ENCODE measurements at regions not wholly inside any gene's neighbourhood (a gene's known extent, or its start where the extent isn't known, plus 50 kb on each side); places are given as distances from the start of the nearest gene placed in this dataset.

DNA sequence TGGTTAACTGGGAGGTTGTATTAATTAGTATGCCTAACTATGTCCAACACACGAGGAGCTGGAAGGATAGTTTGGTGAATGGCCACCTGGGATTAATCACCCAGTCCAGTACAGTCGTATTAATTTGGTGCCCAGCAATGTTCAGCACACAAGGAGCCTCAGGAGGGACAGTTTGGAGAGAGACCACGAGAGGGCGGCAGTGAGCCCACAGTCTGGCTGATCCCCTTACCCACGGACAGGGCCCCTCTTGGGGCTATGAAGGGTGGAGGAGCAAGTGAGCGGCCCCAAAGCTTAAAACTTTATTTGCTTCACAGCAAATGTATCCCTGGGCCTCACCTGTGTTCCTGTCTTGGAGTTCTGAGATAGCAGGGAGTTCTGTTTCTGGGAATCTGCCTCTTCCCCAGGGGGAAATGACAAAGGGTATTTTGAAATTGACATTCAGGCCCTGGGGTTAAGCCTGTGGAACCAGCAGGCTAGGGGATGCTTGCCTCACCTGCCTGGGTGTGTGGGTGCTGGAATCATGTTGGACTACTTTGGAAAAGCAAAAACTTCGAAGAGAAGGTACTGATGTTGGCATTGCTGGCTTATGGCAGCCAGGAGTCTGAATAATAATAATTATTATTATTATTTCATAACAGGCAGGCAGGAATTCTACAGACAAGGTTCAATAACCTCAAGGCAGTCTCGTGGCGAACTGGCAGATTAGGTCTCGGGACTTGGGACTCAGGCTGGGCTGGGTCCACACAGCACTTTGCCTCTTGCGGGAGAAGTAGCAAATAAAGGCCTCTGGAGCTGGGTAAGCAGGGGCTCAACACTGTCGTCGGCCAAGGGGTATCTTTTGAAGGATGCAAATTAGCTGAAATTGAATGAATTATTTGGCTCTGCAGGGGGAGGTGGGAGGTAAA, 227.6 kb upstream of the ASIC2 start:
- H3K4me1 ChIP-seq (ENCODE audit: insufficient read depth, low read length) = no peaks in the 10 kb centered on the region
- WGBS (ENCODE audit: low lambda C conversion rate) = 13% methylated on average over 12 of the region's 13 CpGs
- CTCF ChIA-PET (ENCODE audit: low intra/inter-chr PET ratio, low total read pairs) = interaction anchor here (1.4 to 1.7 kb wide), 2 partner anchors 127 to 230 kb away, joined by 7 read pairs; no protein-coding TSS in a partner anchor
- intact Hi-C loops (cut with micrococcal nuclease; ENCODE audit: unreplicated experiment) (no loop called here), in situ Hi-C loops (cut with HindIII; ENCODE audit: extremely low pct_ligation_motif_present, low pct_unique_long_range_greater_than_20kb) (loop anchor here (10.0 to 25.0 kb wide), 2 partner anchors 224 to 483 kb away; no protein-coding TSS in a partner anchor)
- BruUV-seq (replicated peaks) = no TSS peak
- no peak for FAIRE-seq
- no peaks in the 10 kb centered on the region for H3K36me3 ChIP-seq (replicated peaks in 1 of 2; ENCODE audit: control insufficient read depth in 1 of 2, insufficient read depth in 2 of 2, low read length in 2 of 2)
- no peak overlapping the region for H3K27ac ChIP-seq (ENCODE audit: extremely low read length, insufficient read depth, low read length)
- H3K79me2 ChIP-seq (ENCODE audit: insufficient read depth, low read length) = no peaks in the 10 kb centered on the region
- H3K9me3 ChIP-seq (ENCODE audit: low read length) = no peaks in the 10 kb centered on the region
- H3K9ac ChIP-seq (ENCODE audit: insufficient read depth, low read depth, low read length) = no peak overlapping the region
- POLR2A ChIA-PET = no interaction called here
- peak; percentile 34; the same call in 1 of the 2 replicates for TF ChIP-seq SMC3 (IDR thresholded peaks at IDR 0.05; ENCODE audit: low read length)
- TF ChIP-seq PRMT3 (CRISPR knock-in tag; IDR thresholded peaks at IDR 0.05; ENCODE audit: borderline replicate concordance, low read depth) = no peak
- TF ChIP-seq, protein P1, sequence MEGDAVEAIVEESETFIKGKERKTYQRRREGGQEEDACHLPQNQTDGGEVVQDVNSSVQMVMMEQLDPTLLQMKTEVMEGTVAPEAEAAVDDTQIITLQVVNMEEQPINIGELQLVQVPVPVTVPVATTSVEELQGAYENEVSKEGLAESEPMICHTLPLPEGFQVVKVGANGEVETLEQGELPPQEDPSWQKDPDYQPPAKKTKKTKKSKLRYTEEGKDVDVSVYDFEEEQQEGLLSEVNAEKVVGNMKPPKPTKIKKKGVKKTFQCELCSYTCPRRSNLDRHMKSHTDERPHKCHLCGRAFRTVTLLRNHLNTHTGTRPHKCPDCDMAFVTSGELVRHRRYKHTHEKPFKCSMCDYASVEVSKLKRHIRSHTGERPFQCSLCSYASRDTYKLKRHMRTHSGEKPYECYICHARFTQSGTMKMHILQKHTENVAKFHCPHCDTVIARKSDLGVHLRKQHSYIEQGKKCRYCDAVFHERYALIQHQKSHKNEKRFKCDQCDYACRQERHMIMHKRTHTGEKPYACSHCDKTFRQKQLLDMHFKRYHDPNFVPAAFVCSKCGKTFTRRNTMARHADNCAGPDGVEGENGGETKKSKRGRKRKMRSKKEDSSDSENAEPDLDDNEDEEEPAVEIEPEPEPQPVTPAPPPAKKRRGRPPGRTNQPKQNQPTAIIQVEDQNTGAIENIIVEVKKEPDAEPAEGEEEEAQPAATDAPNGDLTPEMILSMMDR (CRISPR knock-in tag; IDR thresholded peaks at IDR 0.05) = peak; percentile 70
- TF ChIP-seq, protein P2, sequence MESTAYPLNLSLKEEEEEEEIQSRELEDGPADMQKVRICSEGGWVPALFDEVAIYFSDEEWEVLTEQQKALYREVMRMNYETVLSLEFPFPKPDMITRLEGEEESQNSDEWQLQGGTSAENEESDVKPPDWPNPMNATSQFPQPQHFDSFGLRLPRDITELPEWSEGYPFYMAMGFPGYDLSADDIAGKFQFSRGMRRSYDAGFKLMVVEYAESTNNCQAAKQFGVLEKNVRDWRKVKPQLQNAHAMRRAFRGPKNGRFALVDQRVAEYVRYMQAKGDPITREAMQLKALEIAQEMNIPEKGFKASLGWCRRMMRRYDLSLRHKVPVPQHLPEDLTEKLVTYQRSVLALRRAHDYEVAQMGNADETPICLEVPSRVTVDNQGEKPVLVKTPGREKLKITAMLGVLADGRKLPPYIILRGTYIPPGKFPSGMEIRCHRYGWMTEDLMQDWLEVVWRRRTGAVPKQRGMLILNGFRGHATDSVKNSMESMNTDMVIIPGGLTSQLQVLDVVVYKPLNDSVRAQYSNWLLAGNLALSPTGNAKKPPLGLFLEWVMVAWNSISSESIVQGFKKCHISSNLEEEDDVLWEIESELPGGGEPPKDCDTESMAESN (CRISPR knock-in tag; conservative IDR thresholded peaks at IDR 0.05) = no peak
- TF ChIP-seq HDAC6 (IDR thresholded peaks at IDR 0.05; ENCODE audit: low read depth, low read length) = no peak
- TF ChIP-seq HCFC1 (IDR thresholded peaks at IDR 0.05; ENCODE audit: low read depth, low read length) = no peak
- peak; percentile 35; the same call in 1 of the 2 replicates for TF ChIP-seq STAG1 (CRISPR knock-in tag; IDR thresholded peaks at IDR 0.05)
- TF ChIP-seq XRCC5 (optimal IDR thresholded peaks at IDR 0.05; ENCODE audit: low read length) = peak; percentile 27
- no peak for TF ChIP-seq ZNF234 (CRISPR knock-in tag; conservative IDR thresholded peaks at IDR 0.05)
- H3K4me2 ChIP-seq (ENCODE audit: low read depth, low read length) = no peak overlapping the region
- H3K27me3 ChIP-seq (ENCODE audit: control insufficient read depth in 1 of 2, insufficient read depth in 2 of 2, low read length in 2 of 2) = no peaks in the 10 kb centered on the region
- 0 out of 2 replicates have a peak, but pooled peaks cover 3% of the 10 kb centered on the region for H4K20me1 ChIP-seq (ENCODE audit: insufficient read depth, low read length)
- H2AFZ ChIP-seq (ENCODE audit: low read length) = no peak overlapping the region
- DNase-seq (ENCODE audit: low spot score) = peak; percentile 23
- peak; percentile 86 for ATAC-seq
- no peak overlapping the region for H3K4me3 ChIP-seq (replicated peaks in 1 of 3; ENCODE audit: insufficient read depth in 1 of 3, low read depth in 2 of 3, low read length in 3 of 3)

Measured in HepG2 (cell line).